Left renal cortex interstitium (tissue), 4 donors: ENCODE measurements at regions not wholly inside any gene's neighbourhood (a gene's known extent, or its start where the extent isn't known, plus 50 kb on each side); places are given as distances from the start of the nearest gene placed in this dataset.
"Not testable (repeated sequence)": the region's sequence is repeated elsewhere in the genome, so short reads cannot be mapped to it uniquely, and the experiment has no call there.

Experiments used
- DNase-seq, 4 donors: peaks; one replicate each; pipeline ENCODE4 v3.0.0-alpha.2; 2013; ENCODE audit warnings: low read depth in 4 of 4, low spot score in 2 of 4, missing footprints in 1 of 4

DNA sequence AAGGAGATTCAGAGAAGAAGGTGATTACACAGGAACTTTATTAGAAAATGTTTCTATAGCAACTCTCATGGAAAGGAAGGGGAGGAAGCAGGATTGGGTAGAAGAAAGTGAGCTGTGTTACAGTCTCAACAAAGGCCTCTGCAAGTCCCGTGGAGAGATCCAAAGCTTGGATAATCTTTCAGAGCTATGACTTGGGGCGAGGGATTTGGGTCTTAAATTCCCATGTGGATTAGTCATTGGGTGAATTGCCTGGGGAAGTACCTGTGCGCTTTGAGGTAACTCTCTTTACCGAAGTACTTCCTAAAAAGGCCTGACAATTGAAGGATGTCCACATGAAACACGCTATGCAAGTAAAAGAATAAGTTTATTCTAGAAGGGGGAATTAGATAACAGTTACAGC is 133.8 kb upstream of the ANKRD50 start:
- DNase-seq, result no peak

DNA sequence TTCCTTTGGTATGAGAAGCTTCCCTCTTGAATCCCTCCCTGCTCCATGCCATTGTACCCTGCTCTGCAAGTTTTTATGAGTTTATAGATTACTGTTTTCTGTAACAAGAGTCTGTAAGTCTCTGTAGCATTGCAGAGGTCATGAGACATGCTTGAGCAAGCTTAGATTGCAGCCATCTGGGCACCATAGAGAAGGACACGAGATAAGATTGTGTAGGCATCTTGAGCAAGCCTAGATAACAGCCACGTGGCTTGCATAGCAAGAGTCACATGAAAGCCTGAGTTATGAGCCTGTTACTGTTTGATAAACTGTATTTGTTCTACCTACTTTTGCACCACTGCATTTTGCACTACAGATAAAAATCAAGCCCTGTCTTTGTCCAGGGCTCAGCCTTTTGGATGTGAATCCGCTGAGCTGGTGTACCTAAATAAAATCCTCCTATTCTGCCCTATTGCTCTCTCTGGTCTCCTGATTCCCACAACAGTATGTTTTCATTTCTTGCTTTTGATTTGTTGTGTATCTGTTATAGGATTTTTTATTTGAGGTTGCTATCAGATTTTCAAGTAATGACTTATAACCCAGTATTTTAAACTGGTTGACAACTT is 127.4 kb upstream of the ANKRD50 start:
- no peak for DNase-seq

DNA sequence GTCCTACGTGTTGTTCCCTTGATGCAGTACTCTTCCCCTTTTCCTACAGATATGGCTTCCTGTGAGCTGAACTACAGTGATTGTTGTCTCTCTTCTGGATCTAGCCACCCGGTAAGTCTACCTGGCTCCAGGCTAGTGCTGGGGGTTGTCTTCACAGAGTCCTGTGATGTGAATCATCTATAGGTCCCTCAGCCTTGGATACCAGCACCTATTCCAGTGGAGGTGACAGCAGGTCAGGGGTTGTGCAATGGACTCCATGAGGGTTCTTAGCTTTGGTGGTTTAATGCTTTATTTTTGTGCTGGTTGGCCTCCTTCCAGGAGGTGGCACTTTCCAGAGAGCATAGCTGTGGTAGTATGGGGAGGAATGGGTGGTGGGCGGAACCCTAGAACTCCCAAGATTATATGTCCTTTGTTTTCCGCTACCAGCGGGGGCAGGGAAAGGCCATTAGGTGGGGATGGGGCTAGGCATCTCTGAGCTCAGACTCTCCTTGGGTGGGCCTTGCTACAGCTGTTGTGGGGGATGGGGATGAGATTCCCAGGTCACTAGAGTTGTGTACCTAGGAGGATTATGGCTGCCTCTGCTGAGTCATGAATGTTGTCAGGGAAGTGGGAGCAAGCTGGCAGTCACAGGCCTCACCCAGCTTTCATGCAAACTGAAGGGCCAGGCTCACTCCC is 121.4 kb upstream of the ANKRD50 start:
- DNase-seq, result no peak

DNA sequence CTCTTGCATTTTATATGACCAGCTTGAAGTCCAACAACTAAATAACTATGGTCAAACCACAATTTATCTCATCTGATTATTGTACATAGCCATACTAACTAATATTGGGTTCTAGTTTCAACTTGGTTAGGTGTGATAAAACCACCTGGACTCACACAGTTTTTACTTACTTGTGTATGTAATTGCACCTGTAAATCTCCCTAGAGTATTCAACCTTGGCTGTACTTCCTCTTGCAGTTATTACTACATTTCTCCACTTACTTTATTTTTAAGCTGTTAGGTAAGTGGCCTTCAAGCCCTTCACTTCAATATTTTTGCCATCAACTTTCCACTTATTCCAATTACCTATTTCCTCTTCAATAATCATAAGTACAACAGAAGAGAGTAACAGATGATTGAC is 115.8 kb upstream of the ANKRD50 start:
- no peak for DNase-seq

DNA sequence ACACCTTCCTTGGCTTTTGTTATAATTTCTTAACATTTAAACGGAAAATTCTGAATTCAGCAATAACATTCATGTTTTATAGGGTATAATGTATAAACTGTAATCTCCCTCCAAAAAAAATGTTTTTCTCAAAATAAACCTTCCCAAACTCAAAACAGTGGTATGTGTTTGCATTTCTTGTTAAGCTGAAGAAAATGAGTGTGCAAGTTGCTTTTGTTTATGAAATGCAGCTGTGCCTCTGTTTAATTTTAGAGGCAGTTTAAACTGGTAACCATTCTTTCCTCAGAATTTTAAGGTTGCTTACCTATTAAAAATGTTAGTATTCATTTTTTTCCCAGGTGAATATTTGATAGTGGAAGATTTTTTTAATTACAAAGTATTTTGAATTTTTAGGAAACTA is 105.0 kb upstream of the ANKRD50 start:
- DNase-seq, result no peak

DNA sequence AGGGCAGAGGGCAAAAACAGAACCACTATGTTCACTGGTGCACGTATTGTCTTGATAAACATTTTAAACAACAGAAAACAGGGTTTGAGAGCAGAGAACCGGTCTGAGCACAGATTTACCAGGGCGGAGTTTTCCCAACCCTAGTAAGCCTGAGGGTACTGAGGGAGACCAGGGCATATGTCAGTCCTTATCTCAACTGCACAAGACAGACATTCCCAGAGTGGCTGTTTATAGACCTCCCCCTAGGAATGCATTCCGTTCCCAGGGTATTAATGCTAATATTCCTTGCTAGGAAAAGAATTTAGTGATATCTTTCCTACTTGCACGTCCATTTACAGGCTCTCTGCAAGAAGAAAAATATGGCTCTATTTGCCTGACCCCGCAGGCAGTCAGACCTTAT is 99.7 kb upstream of the ANKRD50 start:
- not testable (repeated sequence) for DNase-seq

DNA sequence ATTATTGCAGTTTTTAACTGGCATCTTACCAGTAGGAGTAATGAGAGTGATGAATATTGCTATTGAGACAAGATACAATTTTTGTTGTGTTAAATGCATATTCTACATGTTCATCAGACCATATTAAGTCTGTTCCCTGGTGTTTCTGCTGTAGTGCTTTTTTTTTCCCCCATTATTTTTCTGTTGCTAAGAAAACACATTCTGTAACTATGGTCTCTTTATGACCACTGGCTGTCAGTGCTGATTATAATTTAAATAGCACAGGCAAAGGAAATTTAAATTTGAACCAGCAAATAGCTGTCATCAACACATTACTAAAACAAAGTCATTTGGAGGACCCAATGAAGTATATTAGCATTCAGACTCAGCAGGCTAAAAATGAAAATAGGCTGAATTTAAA is 98.3 kb upstream of the ANKRD50 start:
- DNase-seq, result peak in 3 of 4 donors; percentile 4 to 19 (median 11)

DNA sequence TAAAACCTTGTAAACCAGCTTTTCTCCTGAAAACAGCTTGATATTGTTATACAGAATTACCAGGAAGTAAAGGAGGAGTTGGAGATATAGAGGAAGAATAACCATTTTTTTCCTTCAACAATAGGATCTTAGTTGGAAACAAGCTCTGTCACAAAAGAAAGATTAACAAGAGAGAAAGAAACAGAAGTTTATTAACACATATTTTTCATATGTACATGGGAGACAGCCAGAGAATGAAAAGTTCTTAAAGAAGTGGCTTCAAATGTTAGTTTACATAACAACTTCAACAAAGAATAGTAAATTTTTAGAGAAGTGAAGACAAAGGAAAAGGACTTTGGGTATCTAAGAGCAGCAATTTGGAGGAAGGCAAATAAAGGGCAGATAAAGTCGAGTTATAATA is 94.9 kb upstream of the ANKRD50 start:
- DNase-seq, result no peak

DNA sequence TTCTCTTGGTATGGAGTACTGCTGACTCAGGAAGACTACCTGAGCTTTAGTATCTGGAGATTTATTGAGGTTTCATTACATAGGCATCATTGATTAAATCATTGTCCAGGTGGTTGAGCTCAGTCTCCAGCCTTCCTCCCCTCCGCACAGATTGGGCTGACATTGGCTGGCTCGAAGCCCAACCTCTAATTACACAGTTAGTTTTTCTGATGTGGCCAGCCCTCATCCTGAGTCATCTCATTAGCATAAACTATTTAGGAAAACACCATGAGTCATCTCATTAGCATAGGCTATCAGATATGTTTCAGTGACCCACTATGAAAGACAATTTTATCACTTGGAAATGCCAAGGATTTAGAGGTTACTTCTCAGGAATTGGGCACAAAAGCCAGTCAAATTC is 93.9 kb upstream of the ANKRD50 start:
- DNase-seq, result no peak

DNA sequence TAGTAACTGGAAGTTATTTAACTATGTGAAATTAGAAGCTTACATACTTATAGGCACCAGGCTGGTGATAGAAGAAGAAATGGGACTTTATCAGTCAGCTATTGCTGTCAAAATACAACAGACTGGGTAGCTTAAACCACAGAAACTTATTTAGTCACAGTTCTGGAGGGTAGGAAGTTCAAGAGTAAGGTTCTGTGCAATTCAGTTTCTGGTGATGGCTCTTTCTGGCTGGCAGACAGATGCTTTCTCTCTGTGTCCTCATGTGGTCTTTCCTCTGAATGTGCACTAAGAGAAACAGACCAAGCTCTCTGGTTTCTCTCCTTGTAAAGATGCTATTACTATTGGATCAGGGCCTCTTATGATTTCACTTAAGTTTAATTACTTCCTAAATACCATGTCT is 92.1 kb upstream of the ANKRD50 start:
- DNase-seq, result no peak

DNA sequence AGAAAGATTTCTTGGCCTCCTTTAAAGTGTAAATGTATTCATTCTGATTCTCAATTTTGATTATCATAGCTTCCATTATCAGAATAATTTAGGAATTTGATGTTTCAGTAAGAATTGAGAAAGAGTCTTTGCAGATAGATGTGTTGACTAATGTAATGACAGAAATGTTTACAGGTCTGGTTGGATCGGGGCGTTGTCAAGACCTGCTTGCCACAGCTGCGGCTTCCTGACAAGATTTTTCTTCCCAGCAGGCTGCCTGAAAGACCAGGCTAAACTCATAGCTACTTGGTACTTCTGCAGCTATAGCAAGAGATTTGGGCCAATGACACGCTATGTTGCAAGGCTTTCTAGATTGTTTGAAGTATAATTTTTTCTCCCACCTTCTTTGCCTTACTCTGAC is 91.5 kb upstream of the ANKRD50 start:
- no peak for DNase-seq

DNA sequence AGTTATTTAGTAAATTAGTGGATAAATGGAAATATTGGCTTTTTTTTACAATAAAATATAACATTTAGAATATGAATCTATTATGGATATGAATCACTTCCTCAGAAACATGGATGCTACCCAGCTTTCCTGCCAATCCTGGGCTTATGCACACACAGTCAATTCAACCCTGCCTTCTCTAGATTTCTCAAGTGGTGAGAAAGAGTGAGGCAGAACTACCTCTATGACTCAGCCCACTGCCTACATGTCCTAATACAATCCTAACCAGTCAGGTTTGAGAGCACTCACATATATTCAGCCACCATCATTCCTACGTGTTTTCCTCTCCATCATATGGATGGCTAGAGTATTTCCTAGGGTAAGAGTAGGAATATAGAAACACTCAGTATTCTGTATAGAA is 91.1 kb upstream of the ANKRD50 start:
- no peak for DNase-seq

DNA sequence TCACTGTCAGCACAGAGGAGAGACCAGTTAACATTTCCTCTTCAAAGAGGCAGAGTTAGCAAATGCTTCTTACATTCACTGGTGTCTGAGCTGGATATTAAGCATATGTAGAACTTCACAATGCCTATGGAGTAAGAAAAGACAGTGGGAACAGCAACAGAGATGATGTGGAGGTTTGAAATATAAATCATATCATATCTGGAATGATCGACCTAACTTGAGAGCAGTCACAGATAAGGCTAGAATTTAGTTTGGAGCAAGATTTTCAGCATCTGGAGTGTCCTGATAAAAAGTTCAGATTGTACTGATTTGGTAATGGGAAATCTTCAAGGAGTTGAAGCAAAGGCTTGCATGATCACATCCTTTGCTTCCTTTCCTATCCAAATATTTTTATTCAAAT is 90.5 kb upstream of the ANKRD50 start:
- DNase-seq, result no peak

DNA sequence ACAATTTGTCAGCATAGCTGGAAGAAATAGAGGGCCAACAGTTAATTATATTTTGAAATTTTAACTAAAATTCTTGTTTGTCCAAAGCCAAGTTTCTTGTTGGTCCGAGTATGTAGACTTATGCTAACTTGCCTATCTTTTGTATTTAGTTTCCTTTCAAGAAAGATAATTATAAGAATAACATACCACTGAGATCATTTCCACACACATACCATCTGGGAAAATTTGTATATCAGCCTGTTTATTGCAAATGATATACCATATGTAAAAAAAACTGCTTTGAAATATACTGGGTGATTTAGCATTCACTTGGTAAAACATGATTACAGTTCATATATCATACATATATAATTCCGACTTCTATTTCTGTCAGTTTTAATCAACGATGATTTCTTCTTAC is 84.7 kb upstream of the ANKRD50 start:
- no peak for DNase-seq

DNA sequence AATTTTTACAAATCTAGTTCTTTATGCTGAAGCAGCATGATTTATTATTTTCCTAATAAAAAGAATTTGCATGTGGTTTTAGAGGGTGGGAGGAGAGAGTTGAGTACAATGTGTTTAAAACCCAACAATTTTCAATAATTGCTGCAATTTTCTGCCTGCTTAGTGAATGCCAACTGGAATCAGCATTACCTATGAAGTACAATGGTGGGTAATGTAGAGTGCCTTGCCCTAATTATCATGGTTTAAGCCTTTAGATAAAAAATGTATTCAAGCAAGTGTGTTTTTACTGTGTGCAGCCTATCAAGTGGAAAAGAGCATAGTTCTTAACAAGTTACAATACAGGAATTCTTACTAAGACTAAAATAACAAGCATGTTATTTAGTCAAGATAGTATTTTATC is 77.9 kb upstream of the ANKRD50 start:
- DNase-seq, result no peak

DNA sequence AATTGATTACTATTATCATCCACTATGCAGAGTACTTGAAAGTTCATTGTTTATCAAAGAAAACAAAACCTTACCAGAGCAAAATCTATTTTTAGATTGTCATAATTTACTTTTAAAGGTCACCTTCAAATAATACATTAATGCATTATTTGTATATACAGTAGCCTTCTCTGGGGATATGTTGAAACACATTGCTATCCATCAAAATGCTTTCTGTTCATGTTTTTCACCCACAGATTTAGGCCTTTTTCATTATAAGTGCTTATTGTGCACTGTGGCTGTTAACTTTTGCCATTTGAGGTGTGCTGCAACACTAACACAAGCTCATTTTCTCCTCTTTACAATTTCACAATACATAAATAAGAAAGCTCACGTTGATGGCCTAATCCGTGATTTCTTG is 74.1 kb upstream of the ANKRD50 start:
- DNase-seq, result no peak

DNA sequence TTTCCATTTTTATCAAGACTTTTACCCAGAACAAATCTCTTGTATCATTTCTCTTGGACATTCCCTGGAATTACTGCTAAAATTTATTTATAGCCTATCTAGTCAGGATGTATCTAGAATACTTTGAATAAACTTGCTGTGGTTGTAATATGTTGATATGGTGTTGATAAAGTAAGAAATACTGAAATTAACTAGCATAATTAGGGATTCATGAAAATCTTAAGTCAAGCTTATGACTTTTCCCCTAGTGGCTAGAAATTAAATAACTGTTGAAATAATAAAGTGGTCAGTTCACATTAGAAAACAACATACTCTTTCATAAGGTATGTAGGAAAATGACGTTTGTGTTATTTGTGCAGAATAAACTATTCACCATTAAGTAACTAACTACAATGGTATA is 73.1 kb upstream of the ANKRD50 start:
- DNase-seq, result no peak

DNA sequence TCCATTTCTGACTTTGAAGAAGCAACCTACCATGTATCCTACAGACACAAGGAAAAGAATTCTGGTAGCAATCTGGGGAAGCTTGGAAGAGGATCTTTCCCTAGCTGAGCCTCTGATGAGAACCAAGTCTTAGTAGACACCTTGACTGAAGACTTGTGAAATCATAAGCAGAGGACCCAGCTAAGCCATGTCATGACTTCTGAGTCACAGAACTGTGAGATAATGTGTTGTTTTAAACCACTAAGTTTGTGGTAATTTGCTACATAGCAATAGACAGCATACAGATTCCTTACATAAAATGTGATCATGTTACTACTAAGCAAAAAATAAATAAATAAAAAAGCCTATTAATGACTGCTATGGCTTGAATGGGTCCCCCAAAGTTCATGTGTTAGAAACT is 71.3 kb upstream of the ANKRD50 start:
- DNase-seq, result no peak

DNA sequence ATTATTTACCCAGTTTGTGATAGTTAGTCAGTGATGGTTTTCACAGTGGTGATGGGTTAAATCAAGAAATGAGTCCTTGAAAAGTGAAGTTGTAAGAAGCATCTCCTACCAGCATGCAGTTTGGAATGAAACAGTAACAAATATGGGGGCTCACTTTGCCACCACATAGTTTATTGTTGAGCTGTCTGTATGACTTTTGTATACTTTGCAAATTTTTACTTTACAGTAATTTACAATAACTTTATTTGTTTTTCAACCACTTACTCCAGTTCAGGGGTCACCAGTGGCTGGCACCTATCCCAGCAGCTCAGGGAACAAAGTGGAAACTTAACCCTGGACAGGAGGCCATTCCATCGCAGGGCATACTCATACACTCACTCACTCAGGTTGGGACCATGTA is 64.5 kb upstream of the ANKRD50 start:
- DNase-seq, result no peak

DNA sequence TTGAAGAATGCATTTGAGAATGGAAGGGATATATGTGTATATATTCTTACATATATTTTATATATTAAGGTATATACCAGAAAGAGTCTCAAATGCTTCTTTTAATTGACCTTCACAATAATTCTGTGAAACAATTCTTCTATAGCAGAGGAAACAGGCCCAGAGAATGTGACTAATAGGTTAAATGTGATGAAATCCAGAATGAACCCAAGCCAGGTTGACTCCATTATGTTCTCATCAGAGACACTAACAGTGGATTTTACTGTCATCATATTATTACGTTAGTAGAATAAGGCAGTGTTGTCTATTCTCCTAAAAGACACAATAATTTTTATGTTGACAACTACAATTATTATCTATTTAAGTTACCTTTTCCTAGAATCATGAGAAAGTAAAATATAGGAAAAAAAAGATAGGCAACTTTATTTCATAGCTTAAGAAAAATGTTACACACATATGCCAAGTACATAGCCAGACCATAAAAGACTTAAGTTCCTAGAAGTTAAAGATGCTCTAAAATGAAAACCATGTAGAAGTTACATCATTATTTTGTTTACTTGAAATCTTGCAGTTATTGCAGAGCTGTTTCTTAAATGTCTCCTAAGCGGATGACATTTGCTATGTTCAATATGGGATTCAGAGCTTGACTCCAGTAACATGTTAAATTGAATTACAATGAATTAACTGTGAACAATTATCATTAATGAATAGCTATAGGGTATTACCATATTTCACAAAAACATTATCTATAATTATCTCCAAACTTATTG is 56.2 kb upstream of the ANKRD50 start:
- no peak for DNase-seq

DNA sequence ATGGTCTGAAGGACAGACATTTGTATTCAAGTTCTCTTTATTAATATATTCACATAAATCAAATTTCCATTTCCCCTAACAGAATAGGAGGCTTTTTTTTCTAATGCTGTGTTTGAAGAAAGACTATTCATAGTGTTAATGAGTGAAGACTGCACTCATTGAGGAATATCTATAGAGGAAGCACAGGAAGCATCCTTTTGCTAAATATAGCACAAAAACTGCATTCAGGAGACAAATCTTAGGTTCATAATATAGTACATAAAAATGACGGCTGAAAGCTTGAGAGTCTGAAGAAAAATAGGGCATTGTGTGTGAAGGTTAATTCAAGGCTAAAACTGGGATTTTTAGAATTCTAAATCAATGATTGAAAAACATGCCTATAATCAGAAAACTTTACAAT is 50.4 kb upstream of the ANKRD50 start:
- no peak for DNase-seq
